ENCODE measurements at regions not wholly inside any gene's neighbourhood (a gene's known extent, or its start where the extent isn't known, plus 50 kb on each side); places are given as distances from the start of the nearest gene placed in this dataset.
"Not testable (repeated sequence)": the region's sequence is repeated elsewhere in the genome, so short reads cannot be mapped to it uniquely, and the experiment has no call there.

GRCh38 chr7:24138343-24138742 lies 145.6 kb upstream of the NPY start:
- no peak for DNase-seq

DNA sequence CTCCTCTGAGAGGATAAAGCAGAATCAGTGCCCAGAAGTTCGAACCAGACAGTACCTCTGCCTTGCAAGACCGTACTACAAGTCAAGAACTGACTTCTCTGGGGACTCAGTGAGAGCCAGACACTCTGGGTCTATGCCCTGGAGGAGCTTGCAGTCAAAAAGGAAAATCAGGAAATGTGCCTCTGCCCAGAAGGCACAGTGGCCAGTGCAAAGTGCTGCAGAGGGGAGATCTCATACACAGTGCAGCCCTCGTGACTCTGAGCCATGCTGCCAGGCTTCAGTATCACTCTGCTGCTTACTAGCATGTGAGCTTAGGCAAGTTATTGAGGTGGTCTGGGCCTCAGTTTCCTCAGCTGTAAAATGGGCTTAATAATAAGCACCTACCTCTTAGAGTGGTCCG lies 144.0 kb upstream of the NPY start:
- DNase-seq: no peak

GRCh38 chr7:24141874-24142509 lies 142.0 kb upstream of the NPY start:
- no peak for DNase-seq

DNA sequence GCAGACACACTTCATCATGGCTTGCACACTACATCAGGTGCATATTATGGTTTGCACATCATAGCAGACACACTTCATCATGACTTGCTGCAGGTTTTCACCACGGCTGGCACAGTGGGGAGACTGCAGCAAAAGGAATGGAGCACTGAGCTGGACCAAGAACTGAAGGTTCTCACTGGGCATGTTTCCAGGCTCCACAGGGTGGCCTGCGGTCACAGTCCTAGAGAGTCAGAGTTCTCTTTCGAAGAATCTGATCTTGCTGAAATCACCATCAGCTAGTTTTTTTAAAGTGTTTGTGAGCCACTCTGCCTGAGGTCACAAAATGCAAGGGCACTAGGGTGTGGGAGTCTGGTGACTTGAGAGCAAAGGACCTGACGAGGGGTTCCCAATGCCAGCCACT lies 140.4 kb upstream of the NPY start:
- DNase-seq: no peak

- DNase-seq: no peak
Measured at GRCh38 chr7:24151944-24152343, 132.0 kb upstream of the NPY start.

- DNase-seq: no peak
Measured at GRCh38 chr7:24152356-24152755, 131.6 kb upstream of the NPY start.

DNA sequence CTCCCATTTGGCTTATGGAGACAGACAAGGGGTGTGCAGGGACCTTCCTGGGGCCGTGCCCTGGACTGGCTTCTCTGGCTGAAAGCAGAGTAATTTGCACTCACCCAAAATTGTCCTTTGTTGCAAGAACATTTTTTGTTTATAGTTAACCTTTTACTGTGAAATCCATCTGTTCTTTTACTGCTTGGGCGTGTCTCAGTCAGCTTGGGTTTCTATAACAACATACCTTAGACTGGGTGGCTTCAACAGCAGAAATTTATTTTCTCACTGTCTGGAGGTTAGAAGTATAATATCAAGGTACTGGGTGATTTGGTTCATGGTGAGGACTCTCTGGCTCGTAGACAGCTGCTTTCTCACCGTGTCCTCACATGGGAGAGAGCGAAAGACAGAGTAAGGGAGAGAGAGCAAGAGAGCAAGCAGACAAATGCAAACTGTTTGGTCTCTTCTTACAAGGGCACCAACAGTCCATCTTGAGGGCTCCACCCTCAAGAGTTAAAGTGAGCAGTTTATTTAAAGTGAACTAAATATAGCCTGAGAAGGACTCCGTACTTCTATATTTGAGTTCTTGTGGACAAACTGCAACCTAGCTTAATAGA lies 131.0 kb upstream of the NPY start:
- DNase-seq: no peak

- DNase-seq: no peak
Measured at GRCh38 chr7:24157666-24158065, 126.3 kb upstream of the NPY start.

GRCh38 chr7:24158975-24159374 lies 125.0 kb upstream of the NPY start:
- no peak for DNase-seq

DNA sequence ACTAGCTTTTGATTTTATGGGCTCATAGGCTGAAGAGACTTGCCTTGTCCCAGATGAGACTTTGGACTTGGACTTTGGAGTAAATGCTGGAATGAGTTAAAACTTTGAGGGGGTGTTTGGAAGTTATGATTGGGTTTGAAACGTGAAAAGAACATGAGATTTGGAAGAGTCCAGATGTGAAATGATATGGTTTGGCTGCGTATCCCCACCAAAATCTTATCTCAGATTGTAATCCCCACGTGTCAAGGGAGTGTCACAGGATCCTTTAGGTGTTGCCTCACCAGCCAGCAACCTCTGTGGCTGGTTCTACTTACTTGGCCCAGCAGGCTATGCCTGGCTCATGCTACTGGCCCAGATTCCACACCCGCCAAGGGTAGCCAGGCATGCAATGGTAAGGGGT lies 119.6 kb upstream of the NPY start:
- no peak for DNase-seq

- no peak for DNase-seq
Measured at GRCh38 chr7:24169077-24169624, 114.8 kb upstream of the NPY start.

DNA sequence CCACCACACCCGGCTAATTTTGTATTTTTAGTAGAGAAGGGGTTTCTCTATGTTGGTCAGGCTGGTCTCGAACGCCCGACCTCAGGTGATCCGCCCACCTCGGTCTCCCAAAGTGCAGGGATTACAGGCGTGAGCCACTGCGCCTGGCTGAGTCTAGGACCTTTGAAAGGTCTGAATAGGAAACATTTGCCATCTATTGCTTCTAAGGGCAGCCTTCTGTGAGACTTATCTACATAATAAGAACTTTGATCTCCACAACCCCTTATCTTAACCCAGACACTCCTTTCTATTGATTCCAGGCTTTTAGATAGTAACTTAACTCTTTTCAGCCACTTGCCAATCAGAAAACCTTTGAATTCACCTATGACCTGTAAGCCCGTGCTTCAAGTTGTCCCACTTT lies 112.0 kb upstream of the NPY start:
- DNase-seq: not testable (repeated sequence)

- DNase-seq: no peak
Measured at GRCh38 chr7:24172856-24173255, 111.1 kb upstream of the NPY start.

GRCh38 chr7:24175603-24176002 lies 108.4 kb upstream of the NPY start:
- DNase-seq: no peak

DNA sequence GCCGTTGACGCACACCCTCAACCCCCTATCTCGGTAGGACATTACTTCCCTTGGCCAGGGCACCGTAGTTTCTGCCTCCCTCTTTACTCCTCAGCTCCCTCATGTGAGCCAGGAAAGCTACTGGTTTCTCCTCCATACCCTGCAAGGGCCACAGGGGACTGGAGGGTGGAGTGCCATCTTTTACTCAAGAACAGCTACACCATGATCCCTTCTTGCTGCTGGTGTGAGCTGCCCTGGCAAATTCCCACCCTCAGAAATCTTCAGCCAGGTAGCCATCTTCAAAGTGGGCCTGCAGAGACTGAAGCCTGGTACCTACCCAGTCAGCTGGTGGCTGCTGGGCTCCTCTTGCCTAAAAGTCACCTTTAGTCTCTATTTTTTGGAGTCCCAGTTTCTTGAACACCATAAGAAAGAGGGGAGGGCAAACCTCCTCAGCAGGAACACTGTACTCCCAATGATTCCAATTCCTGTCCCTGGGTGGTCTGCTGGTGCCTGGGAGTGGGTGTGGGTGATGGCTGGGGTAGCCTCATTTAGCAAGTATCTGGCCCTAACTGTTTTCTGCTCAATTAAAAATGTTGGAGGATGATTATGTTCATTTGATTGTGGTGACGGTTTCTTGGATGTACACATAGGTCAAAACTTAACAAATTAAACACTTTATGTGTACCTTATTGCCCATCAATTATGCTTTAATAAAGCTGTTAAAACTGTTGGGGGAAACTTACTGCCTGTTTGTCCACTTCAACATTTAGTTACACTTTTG lies 105.0 kb upstream of the NPY start:
- no peak for DNase-seq

DNA sequence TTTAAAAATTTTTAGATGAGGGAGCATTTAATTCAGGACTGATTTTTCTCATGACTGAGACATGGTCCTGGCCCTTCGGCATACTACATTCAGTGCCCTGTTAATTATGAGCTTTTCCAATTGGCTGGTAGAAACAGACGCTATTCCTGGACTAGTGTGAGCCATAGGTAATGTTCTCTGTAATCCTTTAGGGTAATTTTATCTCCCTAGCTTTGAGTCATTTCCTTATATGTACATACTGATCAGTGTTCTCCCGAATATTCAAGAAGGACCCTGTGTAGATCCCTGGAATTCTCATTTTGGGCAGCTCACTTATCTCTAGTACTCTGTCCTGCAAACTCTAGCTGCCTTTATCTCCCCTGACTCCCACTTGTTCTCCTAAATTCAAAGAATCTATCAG lies 92.6 kb upstream of the NPY start:
- no peak for DNase-seq

DNA sequence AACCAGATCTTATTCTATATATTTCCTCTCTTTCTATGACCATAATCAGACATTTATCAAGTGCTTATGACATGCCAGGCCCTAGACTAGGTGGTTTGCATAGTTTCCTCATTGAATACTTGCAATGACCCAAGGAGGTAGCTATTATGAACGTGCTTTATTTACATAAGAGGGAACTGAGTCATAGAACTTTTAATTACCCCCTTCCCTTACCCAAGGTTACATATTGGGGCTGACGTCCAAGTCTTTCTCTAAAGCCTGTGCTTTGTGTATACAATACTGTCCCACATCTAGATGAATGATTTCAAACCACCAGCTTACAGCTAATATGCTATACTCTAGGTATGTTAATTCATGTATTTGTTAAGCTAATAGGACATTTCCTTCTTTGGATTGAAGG lies 91.9 kb upstream of the NPY start:
- DNase-seq: no peak

DNA sequence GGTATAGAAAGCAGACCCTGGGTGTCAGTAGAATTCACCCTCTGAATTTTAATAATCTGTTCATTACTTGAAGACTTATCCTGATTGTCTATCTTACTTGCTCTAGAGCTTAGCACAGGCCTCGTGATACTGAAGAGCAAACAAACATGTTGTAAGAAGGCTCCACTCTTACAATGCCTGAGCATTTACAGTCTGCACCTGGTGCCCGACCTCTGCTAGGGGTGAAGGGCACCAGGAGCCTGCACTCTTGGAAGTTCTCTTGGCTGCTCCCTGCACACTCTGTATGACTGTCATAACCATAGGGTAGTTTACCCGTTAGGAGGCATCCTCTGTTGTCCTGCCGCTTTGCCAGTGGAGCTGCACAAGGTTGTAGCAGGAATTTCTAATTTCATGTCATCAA lies 91.3 kb upstream of the NPY start:
- DNase-seq: no peak

- DNase-seq: no peak
Measured at GRCh38 chr7:24197852-24198251, 86.1 kb upstream of the NPY start.

GRCh38 chr7:24199978-24200377 lies 84.0 kb upstream of the NPY start:
- DNase-seq: no peak

- DNase-seq: no peak
Measured at GRCh38 chr7:24200407-24200966, 83.5 kb upstream of the NPY start.

GRCh38 chr7:24201226-24201625 lies 82.8 kb upstream of the NPY start:
- no peak for DNase-seq

DNA sequence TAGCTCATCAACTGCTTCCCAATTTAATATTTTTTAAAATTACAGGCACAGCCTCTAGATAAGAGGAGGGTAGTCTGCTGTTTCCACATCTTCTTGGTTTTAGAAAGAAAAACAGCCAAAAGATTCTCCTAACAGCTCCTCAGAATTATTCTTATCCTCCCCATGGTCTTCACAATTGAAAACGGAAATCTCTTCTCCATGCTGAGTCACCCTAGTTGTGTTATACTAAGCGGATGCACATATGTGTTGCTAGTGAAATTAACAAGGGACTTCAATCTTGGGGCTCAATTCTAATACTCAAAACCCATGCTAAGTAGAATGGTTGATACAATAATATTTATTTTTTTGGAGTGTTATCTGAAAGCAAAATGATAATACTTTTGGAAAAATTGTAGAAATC lies 71.9 kb upstream of the NPY start:
- no peak for DNase-seq

- DNase-seq: no peak
Measured at GRCh38 chr7:24213311-24213710, 70.7 kb upstream of the NPY start.
